Thymus (tissue), 11 donors: ENCODE measurements at regions not wholly inside any gene's neighbourhood (a gene's known extent, or its start where the extent isn't known, plus 50 kb on each side); places are given as distances from the start of the nearest gene placed in this dataset.

Source experiments
- DNase-seq, 9 donors: peaks; one replicate each; pipeline ENCODE4 v3.0.0-alpha.2; 2013; ENCODE audit warnings: low spot score in 9 of 9, low read depth in 6 of 9, missing footprints in 1 of 9
- H3K27ac ChIP-seq, 2 donors: one replicate each; pipeline ENCODE4 v1.5.1; 2013; ENCODE audit warnings: control low read depth in 1 of 2, low read depth in 1 of 2, low read length in 1 of 2, mild to moderate bottlenecking in 1 of 2, moderate library complexity in 1 of 2
- H3K27me3 ChIP-seq, 2 donors: one replicate each; pipeline ENCODE4 v1.5.1; 2013; ENCODE audit warnings: low read length in 1 of 2; ENCODE audit not compliant: control insufficient read depth in 2 of 2, insufficient read depth in 1 of 2
- H3K36me3 ChIP-seq, 2 donors: one replicate each; pipeline ENCODE4 v1.5.1; 2013; ENCODE audit warnings: low read length in 1 of 2, mild to moderate bottlenecking in 1 of 2, moderate library complexity in 1 of 2; ENCODE audit not compliant: control insufficient read depth in 2 of 2, insufficient read depth in 2 of 2
- H3K4me1 ChIP-seq, 2 donors: one replicate each; pipeline ENCODE4 v1.5.1; 2013; ENCODE audit warnings: low read length in 2 of 2; ENCODE audit not compliant: control insufficient read depth in 2 of 2, insufficient read depth in 2 of 2
- H3K4me3 ChIP-seq, 2 donors: one replicate each; pipeline ENCODE4 v1.5.1; 2013; ENCODE audit warnings: low read length in 2 of 2, control low read depth in 1 of 2, mild to moderate bottlenecking in 1 of 2
- H3K9me3 ChIP-seq, 2 donors: one replicate each; pipeline ENCODE4 v1.5.1; 2013; ENCODE audit warnings: low read length in 1 of 2, mild to moderate bottlenecking in 1 of 2; ENCODE audit not compliant: control insufficient read depth in 2 of 2, insufficient read depth in 1 of 2
- WGBS: extraction: QIAGEN DNeasy Blood & Tissue Kit; methylation state at CpG from one replicate; pipeline ENCODE4 v1.1.7; 2013; 5-methylcytosine and 5-hydroxymethylcytosine counted together
- donor health status: healthy.

DNA sequence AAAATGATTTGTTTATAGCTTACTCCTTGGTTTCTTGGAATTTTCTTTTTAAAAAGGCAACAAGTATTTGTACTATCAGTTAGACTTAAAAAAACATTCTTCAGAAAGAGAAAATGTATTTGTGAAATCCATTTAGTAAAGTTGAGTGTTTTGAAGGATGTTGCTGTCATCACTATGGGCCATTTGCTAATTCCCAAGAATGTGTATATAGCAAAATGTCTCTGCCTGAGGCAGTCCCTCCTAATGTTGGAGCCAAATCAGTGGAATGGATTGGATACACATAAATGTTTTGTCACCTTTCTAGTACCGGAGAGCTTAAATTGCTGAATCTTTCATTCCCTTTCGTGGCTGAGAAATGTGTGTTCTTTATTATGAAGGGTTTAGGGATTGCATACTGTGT is 890.2 kb upstream of the ZEB2 start:
- Histone ChIP-seq H3K27ac (no peak overlapping the region), H3K4me3 (no peak overlapping the region), H3K9me3 (no peaks in the 10 kb centered on the region), H3K36me3 (no peaks in the 10 kb centered on the region), H3K4me1 (peaks cover 9 to 13% of the 10 kb centered on the region in 2 donors), H3K27me3 (no peaks in the 10 kb centered on the region)
- WGBS: 97% methylated on average over 2 of the region's 2 CpGs
- DNase-seq: no peak

DNA sequence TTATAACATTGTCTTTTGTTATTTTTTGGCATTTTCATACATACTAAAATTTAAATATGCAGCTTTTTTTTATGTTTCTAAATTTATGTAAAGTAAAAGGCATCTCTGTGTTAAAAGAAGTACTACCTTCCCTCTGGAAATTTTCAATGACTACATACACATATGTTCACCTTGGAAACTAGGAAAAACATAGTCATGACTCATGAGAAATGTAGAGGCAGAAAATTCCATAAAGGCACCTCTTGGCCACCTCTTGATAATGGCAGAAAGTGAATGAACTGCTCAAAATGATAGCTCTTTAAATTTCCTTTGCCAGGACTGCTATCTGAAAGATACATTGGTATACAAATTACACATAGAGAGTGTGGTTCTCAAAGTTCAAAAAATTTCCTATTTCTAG is 889.1 kb upstream of the ZEB2 start:
- no peak for DNase-seq

DNA sequence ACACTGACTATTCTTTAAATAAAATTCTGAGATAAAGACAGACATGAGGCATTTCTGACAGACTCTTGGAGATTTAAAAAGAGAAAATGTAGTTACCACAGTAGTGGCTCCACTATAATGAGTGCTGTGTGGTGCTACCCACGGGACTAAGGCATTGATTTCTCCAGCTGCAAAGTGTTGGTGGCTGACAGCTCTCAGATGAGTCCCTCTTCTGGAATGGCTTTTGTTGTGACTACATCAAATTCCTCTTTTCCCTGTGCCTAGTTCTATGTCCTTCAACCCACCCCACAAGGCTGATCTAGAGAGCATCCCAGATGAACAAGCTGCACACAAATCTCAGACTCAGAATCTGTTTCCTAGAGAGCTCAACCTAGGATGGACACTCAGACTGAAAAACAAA is 884.8 kb upstream of the ZEB2 start:
- no peak overlapping the region for H3K4me3 ChIP-seq
- no peak for DNase-seq
- no peaks in the 10 kb centered on the region for H3K27me3 ChIP-seq
- H3K36me3 ChIP-seq: no peaks in the 10 kb centered on the region
- 93% methylated on average over 1 of the region's 1 CpG for WGBS
- no peaks in the 10 kb centered on the region for H3K9me3 ChIP-seq
- no peaks in the 10 kb centered on the region for H3K4me1 ChIP-seq
- no peak overlapping the region for H3K27ac ChIP-seq

More for the DNA sequence above, 889.1 kb upstream of the ZEB2 start:
- Histone ChIP-seq H3K36me3 (no peaks in the 10 kb centered on the region), H3K27ac (no peak overlapping the region), H3K27me3 (no peaks in the 10 kb centered on the region), H3K9me3 (no peaks in the 10 kb centered on the region), H3K4me3 (no peak overlapping the region), H3K4me1 (peaks cover 9 to 13% of the 10 kb centered on the region in 2 donors)

DNA sequence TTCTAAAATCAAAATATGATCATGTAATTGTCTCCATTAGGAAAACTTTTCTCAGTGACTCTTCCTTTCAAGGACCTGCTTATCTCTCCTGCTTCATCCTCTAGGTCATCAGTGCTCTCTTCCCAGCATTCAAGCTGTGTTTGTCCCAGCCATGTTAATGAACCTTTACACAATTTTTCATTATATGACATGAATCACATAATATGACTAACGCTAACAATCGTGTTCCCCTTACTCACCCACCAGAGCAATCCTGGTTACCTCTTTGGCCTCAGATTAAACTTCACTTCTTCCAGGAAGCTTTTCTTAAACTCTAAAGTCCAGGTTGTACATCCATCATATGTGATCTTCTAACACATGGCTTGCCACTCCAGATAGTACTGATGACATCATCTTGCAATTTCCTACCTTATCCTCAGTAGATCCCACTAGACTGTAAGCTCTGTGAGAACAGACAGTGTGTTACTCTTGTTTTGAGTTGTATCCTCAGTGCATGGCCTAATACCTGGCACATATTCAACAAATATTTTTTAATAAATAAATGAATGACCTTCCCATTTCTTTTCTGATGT is 882.9 kb upstream of the ZEB2 start:
- H3K4me3 ChIP-seq: no peak overlapping the region
- H3K9me3 ChIP-seq: no peaks in the 10 kb centered on the region
- no peaks in the 10 kb centered on the region for H3K27me3 ChIP-seq
- H3K27ac ChIP-seq: no peak overlapping the region
- 99% methylated on average over 2 of the region's 2 CpGs for WGBS
- H3K4me1 ChIP-seq: no peaks in the 10 kb centered on the region
- no peak for DNase-seq
- no peaks in the 10 kb centered on the region for H3K36me3 ChIP-seq

DNA sequence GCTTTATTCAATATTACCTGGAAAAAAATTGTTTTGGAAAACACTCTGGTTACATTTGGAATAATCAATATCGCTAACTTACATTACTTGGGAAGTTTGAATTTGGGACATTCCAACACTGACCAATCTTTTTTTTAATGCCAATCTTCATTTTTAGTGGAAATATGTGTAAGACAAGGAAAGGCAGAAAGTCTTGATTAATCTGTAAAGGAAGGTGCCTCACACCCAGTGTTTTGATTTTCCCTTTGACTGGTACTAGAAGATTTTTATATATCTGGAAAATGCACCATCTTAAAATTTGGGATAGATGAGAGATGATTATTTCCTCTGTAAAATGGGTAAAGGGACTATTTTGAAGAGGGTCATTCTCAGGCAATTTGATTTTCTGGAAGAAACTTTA is 879.2 kb upstream of the ZEB2 start:
- Histone ChIP-seq H3K4me1 (no peaks in the 10 kb centered on the region), H3K4me3 (no peak overlapping the region), H3K27me3 (no peaks in the 10 kb centered on the region), H3K9me3 (no peaks in the 10 kb centered on the region), H3K27ac (no peak overlapping the region), H3K36me3 (no peaks in the 10 kb centered on the region)
- no peak for DNase-seq
- 0% methylated on average over 1 of the region's 1 CpG for WGBS

DNA sequence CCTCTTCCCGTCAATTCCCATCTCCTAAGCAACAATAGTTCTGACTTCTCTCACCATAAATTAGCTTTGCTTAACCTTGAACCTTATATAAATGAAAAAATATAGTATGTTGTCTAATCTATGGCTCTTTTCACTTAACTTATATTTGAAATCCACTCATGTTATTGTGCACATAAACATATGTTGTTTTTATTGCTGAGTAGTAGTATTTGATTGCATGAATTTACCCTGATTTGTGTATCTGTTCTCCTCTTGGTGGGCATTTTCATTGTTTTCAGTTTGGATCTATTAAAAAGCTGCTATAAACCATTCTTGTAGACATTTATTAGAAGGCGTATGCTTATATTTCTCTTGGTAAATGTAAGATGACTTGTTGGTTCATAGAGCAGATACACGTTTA is 874.3 kb upstream of the ZEB2 start:
- no peaks in the 10 kb centered on the region for H3K27me3 ChIP-seq
- H3K4me1 ChIP-seq: no peaks in the 10 kb centered on the region
- no peaks in the 10 kb centered on the region for H3K9me3 ChIP-seq
- no peak overlapping the region for H3K27ac ChIP-seq
- 98% methylated on average over 3 of the region's 3 CpGs for WGBS
- H3K36me3 ChIP-seq: no peaks in the 10 kb centered on the region
- DNase-seq: no peak
- no peak overlapping the region for H3K4me3 ChIP-seq

DNA sequence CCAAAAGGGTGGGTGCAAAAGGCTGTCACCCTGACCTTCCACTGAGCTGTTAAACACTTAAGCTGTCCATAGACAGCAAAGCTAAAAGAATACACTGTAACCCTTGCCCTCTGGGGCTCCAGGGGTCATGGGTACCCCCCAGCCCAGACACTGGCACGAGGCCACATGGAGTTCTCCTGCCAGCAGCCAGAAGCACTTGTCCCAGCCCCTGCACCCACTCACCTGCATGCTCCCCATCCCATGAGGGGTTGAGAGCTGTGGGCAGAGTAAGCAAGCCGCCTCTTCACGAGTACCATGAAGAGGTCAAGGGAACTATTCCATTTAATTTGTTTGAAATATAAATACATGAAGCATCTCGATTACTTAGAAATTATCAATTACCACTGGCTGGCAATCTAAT is 867.1 kb upstream of the ZEB2 start:
- Histone ChIP-seq H3K36me3 (no peaks in the 10 kb centered on the region), H3K4me1 (no peaks in the 10 kb centered on the region), H3K9me3 (no peaks in the 10 kb centered on the region), H3K27me3 (no peaks in the 10 kb centered on the region), H3K4me3 (no peak overlapping the region), H3K27ac (no peak overlapping the region)
- 98% methylated on average over 4 of the region's 4 CpGs for WGBS
- no peak for DNase-seq

DNA sequence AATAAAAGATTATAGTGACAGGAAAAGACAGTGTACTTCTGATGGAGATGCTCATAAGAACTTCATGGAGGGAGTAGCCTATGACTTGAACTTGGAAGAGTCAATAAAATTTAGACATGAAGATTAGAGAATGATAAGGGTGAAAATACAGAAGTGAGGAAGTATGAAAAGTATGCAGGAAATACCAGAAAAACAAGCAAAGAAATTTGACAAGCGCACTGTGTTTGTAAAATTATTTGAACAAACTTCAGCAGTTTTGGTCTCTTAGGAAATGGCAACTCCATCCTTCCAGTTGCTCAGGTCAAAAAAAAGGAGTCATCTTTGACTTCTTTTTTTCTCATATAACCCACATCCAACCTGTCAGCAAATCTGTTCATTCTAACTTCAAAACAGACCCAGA is 864.0 kb upstream of the ZEB2 start:
- Histone ChIP-seq H3K27ac (no peak overlapping the region), H3K36me3 (no peaks in the 10 kb centered on the region)
- WGBS: 96% methylated on average over 1 of the region's 1 CpG

DNA sequence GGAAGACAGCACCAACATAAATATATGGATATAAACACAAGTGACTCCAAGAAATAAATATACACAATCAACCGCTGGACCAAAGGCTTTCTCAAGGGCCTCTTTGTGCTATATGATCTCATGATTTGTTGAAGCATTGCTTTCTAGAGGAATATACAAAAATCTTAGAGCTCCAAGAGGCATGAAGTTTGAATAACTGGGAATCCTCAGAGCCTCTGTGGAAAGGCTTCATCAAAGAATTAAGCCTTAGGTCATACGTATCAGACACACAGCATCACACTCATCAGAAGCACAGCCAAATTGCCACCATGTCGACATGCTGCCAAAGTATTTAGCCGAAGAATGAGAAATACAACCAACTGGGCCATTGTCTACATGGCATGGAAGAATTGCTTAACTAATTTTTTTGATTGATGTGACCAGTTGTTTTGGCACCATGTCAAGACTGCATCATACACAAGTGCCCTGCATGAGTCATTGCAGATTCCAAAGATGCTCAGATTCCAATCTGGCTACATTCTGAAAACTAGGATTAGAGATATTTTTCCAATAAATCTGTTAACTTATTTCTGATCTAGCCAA is 860.6 kb upstream of the ZEB2 start:
- 98% methylated on average over 4 of the region's 4 CpGs for WGBS
- Histone ChIP-seq H3K36me3 (no peaks in the 10 kb centered on the region), H3K27ac (no peak overlapping the region), H3K27me3 (no peaks in the 10 kb centered on the region), H3K9me3 (no peaks in the 10 kb centered on the region), H3K4me3 (no peak overlapping the region), H3K4me1 (no peaks in the 10 kb centered on the region)
- no peak for DNase-seq

More for the DNA sequence above, 864.0 kb upstream of the ZEB2 start:
- no peak overlapping the region for H3K4me3 ChIP-seq
- H3K27me3 ChIP-seq: no peaks in the 10 kb centered on the region
- H3K4me1 ChIP-seq: no peaks in the 10 kb centered on the region
- H3K9me3 ChIP-seq: no peaks in the 10 kb centered on the region
- no peak for DNase-seq
